H9 (cell line): ENCODE measurements at regions not wholly inside any gene's neighbourhood (a gene's known extent, or its start where the extent isn't known, plus 50 kb on each side); places are given as distances from the start of the nearest gene placed in this dataset.

Source experiments
- DNase-seq: peaks from one replicate; pipeline ENCODE4 v3.0.0-alpha.2; 2017
- H2AFZ ChIP-seq: one replicate; pipeline ENCODE4 v1.6.1; 2013; ENCODE audit warnings: mild to moderate bottlenecking, low read length, control low read depth, moderate library complexity
- H2AK5ac ChIP-seq: 2 replicates; pipeline ENCODE4 v1.6.1; 2013; ENCODE audit warnings: low read length, control low read depth, mixed read lengths; ENCODE audit not compliant: insufficient read length
- H2BK120ac ChIP-seq: one replicate; pipeline ENCODE4 v1.6.1; 2013; ENCODE audit warnings: low read depth, mild to moderate bottlenecking, low read length, control low read depth, inconsistent platforms; ENCODE audit not compliant: poor library complexity, severe bottlenecking
- H2BK12ac ChIP-seq: 2 replicates; pipeline ENCODE4 v1.6.1; 2013; ENCODE audit warnings: low read length, control low read depth, mixed read lengths, low read depth; ENCODE audit not compliant: insufficient read length
- H2BK15ac ChIP-seq: 2 replicates; pipeline ENCODE4 v1.6.1; 2013; ENCODE audit warnings: low read depth, low read length, control low read depth
- H2BK20ac ChIP-seq: one replicate; pipeline ENCODE4 v1.6.1; 2013; ENCODE audit warnings: low read depth, mild to moderate bottlenecking, low read length, control low read depth, inconsistent platforms; ENCODE audit not compliant: poor library complexity, severe bottlenecking
- H2BK5ac ChIP-seq: 2 replicates; pipeline ENCODE4 v1.6.1; 2013; ENCODE audit warnings: low read length, control low read depth, mixed read lengths; ENCODE audit not compliant: insufficient read length
- H3K14ac ChIP-seq: 2 replicates; pipeline ENCODE4 v1.6.1; 2013; ENCODE audit warnings: low read length, control low read depth; ENCODE audit not compliant: insufficient read depth
- H3K18ac ChIP-seq: 2 replicates; pipeline ENCODE4 v1.6.1; 2013; ENCODE audit warnings: low read depth, mild to moderate bottlenecking, mixed read lengths, low read length, control low read depth; ENCODE audit not compliant: insufficient read length
- H3K23ac ChIP-seq: 2 replicates; pipeline ENCODE4 v1.6.1; 2013; ENCODE audit warnings: low read length, control low read depth, mixed read lengths, low read depth; ENCODE audit not compliant: insufficient read length
- H3K23me2 ChIP-seq: 2 replicates; pipeline ENCODE4 v1.6.1; 2013; ENCODE audit warnings: low read depth, mild to moderate bottlenecking, mixed read lengths, low read length, control low read depth; ENCODE audit not compliant: insufficient read length, poor library complexity, severe bottlenecking
- H3K27ac ChIP-seq: 2 replicates; pipeline ENCODE4 v1.5.1; 2013; ENCODE audit warnings: low read length, control low read depth, mixed read lengths, low read depth; ENCODE audit not compliant: insufficient read length
- H3K27me3 ChIP-seq: 2 replicates; pipeline ENCODE4 v1.6.1; 2013; ENCODE audit warnings: low read length, control low read depth, inconsistent platforms; ENCODE audit not compliant: insufficient read depth
- H3K4ac ChIP-seq: 2 replicates; pipeline ENCODE4 v1.6.1; 2013; ENCODE audit warnings: low read depth, mild to moderate bottlenecking, control low read depth, inconsistent platforms, low read length, moderate library complexity
- H3K4me1 ChIP-seq: 2 replicates; pipeline ENCODE4 v1.6.1; 2013; ENCODE audit warnings: low read length, control low read depth, inconsistent platforms; ENCODE audit not compliant: insufficient read depth
- H3K4me2 ChIP-seq: 2 replicates; pipeline ENCODE4 v1.6.1; 2013; ENCODE audit warnings: low read length, control low read depth, mixed read lengths; ENCODE audit not compliant: insufficient read length, insufficient read depth
- H3K56ac ChIP-seq: 2 replicates; pipeline ENCODE4 v1.6.1; 2013; ENCODE audit warnings: low read depth, mild to moderate bottlenecking, mixed read lengths, low read length, control low read depth; ENCODE audit not compliant: insufficient read length
- H3K79me1 ChIP-seq: 2 replicates; pipeline ENCODE4 v1.6.1; 2013; ENCODE audit warnings: low read depth, mild to moderate bottlenecking, moderate library complexity, low read length, control low read depth, inconsistent platforms; ENCODE audit not compliant: insufficient read depth, poor library complexity, severe bottlenecking
- H3K79me2 ChIP-seq: 2 replicates; pipeline ENCODE4 v1.6.1; 2013; ENCODE audit warnings: low read length, control low read depth, inconsistent platforms; ENCODE audit not compliant: insufficient read depth
- H3K9ac ChIP-seq: 2 replicates; pipeline ENCODE4 v1.6.1; 2013; ENCODE audit warnings: low read length, control low read depth, mixed read lengths; ENCODE audit not compliant: insufficient read length; ENCODE audit errors: extremely low read depth
- H3K9me3 ChIP-seq: one replicate; pipeline ENCODE4 v1.6.1; 2013; ENCODE audit warnings: low read depth, low read length, inconsistent platforms; ENCODE audit not compliant: control insufficient read depth
- H3T11ph ChIP-seq: one replicate; pipeline ENCODE4 v1.6.1; 2013; ENCODE audit warnings: mild to moderate bottlenecking, low read length, control low read depth, inconsistent platforms
- H4K20me1 ChIP-seq: one replicate; pipeline ENCODE4 v1.6.1; 2013; ENCODE audit not compliant: control insufficient read depth, insufficient read length, insufficient read depth
- H4K5ac ChIP-seq: 2 replicates; pipeline ENCODE4 v1.6.1; 2013; ENCODE audit warnings: low read depth, mild to moderate bottlenecking, mixed read lengths, low read length, control low read depth; ENCODE audit not compliant: insufficient read length
- H4K8ac ChIP-seq: replicated peaks from 2 replicates; pipeline ENCODE4 v1.6.1; 2013; ENCODE audit warnings: low read length, control low read depth, mixed read lengths, low read depth; ENCODE audit not compliant: insufficient read length
- H4K91ac ChIP-seq: 2 replicates; pipeline ENCODE4 v1.6.1; 2013; ENCODE audit warnings: low read depth, mild to moderate bottlenecking, moderate library complexity, mixed read lengths, low read length, control low read depth; ENCODE audit not compliant: insufficient read length
- H3K27ac Mint-ChIP-seq, 3 experiments: 2 replicates in 2 of 3; 3 replicates in 1 of 3; pipeline ENCODE4 v1.8.0; 2020 to 2021; ENCODE audit warnings: mixed read lengths in 3 of 3, mild to moderate bottlenecking in 1 of 3, moderate library complexity in 1 of 3
- H3K27me3 Mint-ChIP-seq: 2 replicates; pipeline ENCODE4 v1.8.0; 2021; ENCODE audit warnings: low read depth, mild to moderate bottlenecking, moderate library complexity, mixed read lengths
- H3K36me3 Mint-ChIP-seq, 3 experiments: 2 replicates in 2 of 3; 3 replicates in 1 of 3; pipeline ENCODE4 v1.8.0; 2020 to 2021; ENCODE audit warnings: low read depth in 3 of 3, mixed read lengths in 3 of 3; ENCODE audit not compliant: insufficient read depth in 1 of 3
- H3K4me1 Mint-ChIP-seq, 2 experiments: 2 replicates each; pipeline ENCODE4 v1.8.0; 2020; ENCODE audit warnings: mixed read lengths in 2 of 2
- H3K4me3 Mint-ChIP-seq, 2 experiments: 2 replicates in 1 of 2; 3 replicates in 1 of 2; pipeline ENCODE4 v1.8.0; 2020 to 2021; ENCODE audit warnings: mild to moderate bottlenecking in 2 of 2, mixed read lengths in 2 of 2, moderate library complexity in 1 of 2
- H3K9me3 Mint-ChIP-seq, 2 experiments: 2 replicates in 1 of 2; 3 replicates in 1 of 2; pipeline ENCODE4 v1.8.0; 2020; ENCODE audit warnings: mild to moderate bottlenecking in 2 of 2, mixed read lengths in 2 of 2, moderate library complexity in 1 of 2
- WGBS: extraction: QIAGEN DNeasy Blood & Tissue Kit; methylation state at CpG from one replicate; pipeline ENCODE4 v1.1.7; 2013; ENCODE audit warnings: missing lambda C conversion rate, low lambda C conversion rate, mixed read lengths; ENCODE audit not compliant: insufficient read length; ENCODE audit errors: extremely low coverage; 5-methylcytosine and 5-hydroxymethylcytosine counted together
- TF ChIP-seq, protein P1 (sequence below): fragments of 200-600 bp; sonication (generic); conservative IDR thresholded peaks from 3 replicates; pipeline ENCODE4 v1.8.0; 2021; ENCODE audit warnings: antibody characterized with exemption, mild to moderate bottlenecking

DNA sequence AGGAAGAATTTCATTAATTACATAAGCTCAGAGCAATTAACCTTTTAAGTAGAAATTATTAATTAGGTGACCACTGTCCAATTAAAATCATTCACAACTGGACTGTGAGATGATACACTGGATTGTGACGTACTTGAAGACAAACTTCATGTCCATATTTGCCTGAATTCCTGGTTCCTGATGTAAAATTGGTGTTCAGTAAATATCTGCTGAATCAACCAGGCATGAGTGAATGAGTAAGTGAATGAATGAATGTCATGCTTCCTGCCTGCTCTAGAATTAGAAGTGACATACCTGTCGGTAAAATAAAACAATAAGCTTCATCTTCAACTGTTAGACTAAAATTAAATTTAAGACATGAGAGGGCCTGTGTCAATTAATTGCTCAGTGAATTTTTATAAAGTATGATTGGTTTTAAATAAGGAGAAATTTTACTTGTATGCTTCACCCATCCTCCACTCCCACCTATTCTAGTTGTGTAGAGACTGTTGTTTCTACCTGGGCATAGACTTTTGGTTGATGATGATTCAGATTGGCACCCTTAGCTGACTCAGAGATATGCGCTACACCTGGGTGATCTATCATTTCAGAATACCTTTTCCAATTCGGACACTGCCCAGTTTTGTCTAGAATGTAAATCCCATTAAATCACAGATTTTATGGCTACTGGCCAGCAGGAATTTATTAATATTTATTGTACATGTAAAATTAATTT is 56.9 kb upstream of the PTGS2 start:
- Histone ChIP-seq H3K4me1 (no peaks in the 10 kb centered on the region), H4K20me1 (no peaks in the 10 kb centered on the region), H2BK120ac (no peak overlapping the region), H4K8ac (no peak overlapping the region), H2BK15ac (no peak overlapping the region), H2BK20ac (no peak overlapping the region), H3K56ac (no peak overlapping the region), H3K79me1 (no peaks in the 10 kb centered on the region), H3K9ac (no peak overlapping the region), H2BK12ac (no peak overlapping the region), H3K27ac (no peak overlapping the region), H3K79me2 (no peaks in the 10 kb centered on the region), H3T11ph (no peak overlapping the region), H4K91ac (no peak overlapping the region), H3K27me3 (no peaks in the 10 kb centered on the region), H3K18ac (no peak overlapping the region), H3K23me2 (no peaks in the 10 kb centered on the region), H3K23ac (no peak overlapping the region), H3K9me3 (no peaks in the 10 kb centered on the region), H4K5ac (no peak overlapping the region), H3K4ac (no peak overlapping the region), H3K14ac (no peak overlapping the region), H2BK5ac (no peak overlapping the region), H2AFZ (no peak overlapping the region), H3K4me2 (no peak overlapping the region), H2AK5ac (no peak overlapping the region)
- Mint-ChIP-seq H3K4me3 (no peak overlapping the region), H3K36me3 (no peaks in the 10 kb centered on the region), H3K9me3 (no peaks in the 10 kb centered on the region), H3K4me1 (no peaks in the 10 kb centered on the region), H3K27ac (no peak overlapping the region), H3K27me3 (no peaks in the 10 kb centered on the region)
- DNase-seq, result no peak
- TF ChIP-seq, protein P1, sequence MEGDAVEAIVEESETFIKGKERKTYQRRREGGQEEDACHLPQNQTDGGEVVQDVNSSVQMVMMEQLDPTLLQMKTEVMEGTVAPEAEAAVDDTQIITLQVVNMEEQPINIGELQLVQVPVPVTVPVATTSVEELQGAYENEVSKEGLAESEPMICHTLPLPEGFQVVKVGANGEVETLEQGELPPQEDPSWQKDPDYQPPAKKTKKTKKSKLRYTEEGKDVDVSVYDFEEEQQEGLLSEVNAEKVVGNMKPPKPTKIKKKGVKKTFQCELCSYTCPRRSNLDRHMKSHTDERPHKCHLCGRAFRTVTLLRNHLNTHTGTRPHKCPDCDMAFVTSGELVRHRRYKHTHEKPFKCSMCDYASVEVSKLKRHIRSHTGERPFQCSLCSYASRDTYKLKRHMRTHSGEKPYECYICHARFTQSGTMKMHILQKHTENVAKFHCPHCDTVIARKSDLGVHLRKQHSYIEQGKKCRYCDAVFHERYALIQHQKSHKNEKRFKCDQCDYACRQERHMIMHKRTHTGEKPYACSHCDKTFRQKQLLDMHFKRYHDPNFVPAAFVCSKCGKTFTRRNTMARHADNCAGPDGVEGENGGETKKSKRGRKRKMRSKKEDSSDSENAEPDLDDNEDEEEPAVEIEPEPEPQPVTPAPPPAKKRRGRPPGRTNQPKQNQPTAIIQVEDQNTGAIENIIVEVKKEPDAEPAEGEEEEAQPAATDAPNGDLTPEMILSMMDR, result no peak
- no CpG with 5 or more reads among the region's 4 CpGs for WGBS
